Activated CD4-positive, alpha-beta T cell treated with anti-CD3 and anti-CD28 coated beads, Interleukin-2, amount 50 U/mL, for 16 hours (primary cell): ENCODE measurements at regions not wholly inside any gene's neighbourhood (a gene's known extent, or its start where the extent isn't known, plus 50 kb on each side); places are given as distances from the start of the nearest gene placed in this dataset.

ENCODE experiments used
- DNase-seq: peaks from one replicate; pipeline ENCODE4 v3.0.0-alpha.2; 2020

GRCh38 chr5:31048282-31049270 is 144.9 kb upstream of the CDH6 start:
- no peak for DNase-seq

DNA sequence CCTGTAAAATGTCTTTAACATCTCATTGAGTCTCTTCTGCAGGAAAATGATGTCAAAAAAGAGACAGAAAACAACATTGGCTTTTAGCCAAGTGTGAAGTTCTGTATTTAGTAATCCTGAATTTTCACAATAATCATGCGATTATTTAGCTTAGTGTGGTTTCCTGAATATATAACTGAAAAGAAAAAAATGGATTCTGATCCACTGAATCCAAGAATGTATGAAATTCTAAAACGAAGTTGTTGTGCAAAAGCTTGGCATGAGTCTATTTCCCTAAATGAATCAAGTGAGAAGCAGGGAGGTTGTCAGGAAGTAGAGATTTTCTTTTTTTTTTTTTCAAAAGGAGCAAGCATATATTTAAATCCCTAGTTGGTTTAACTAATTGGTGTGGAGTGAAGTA is 145.9 kb upstream of the CDH6 start:
- DNase-seq: no peak

DNA sequence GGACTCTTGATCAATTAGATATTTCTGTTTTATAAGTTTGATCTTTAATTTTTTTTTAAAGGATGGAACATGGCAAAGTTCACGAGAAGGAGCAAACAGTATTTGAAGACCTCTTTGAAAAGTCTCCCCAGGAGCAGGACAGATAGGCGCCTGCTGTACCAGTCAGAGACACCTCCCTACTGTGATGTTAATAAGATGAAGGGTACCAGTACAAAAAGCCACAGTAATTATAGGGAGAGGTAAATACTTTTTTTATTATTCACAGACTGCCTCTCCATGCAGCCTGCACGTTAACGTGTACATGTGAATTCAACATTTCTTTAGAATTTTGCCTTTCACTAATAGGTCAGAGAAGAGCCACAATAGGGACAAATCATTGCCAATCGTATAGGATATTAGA is 146.5 kb upstream of the CDH6 start:
- DNase-seq: no peak

- DNase-seq: no peak
Observed at GRCh38 chr5:31036411-31036810, 157.1 kb upstream of the CDH6 start.

DNA sequence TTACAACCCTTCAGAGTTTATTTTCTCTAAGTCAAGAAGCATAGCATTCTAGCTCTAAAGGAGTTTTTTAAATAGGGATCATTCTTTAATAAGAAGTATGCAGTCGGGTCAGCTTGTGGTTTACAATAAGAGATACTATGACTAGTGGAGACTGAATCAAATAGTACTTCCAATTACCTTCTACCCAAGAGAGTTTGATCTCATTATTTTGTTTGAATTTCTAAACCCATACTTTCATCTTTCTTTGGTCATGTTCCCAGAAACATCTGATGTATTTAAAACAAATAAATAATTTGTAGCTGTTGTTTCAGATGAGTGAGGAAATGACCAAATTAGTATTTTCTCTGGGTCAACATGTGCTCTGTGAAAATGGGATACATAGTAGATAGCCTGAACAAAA is 160.2 kb upstream of the CDH6 start:
- no peak for DNase-seq

GRCh38 chr5:31029925-31030324 is 163.6 kb upstream of the CDH6 start:
- DNase-seq: no peak

- DNase-seq: no peak
Observed at GRCh38 chr5:31027721-31028120, 165.8 kb upstream of the CDH6 start.

- no peak for DNase-seq
Observed at GRCh38 chr5:31023105-31023504, 170.4 kb upstream of the CDH6 start.

GRCh38 chr5:31021181-31021624 is 172.3 kb upstream of the CDH6 start:
- DNase-seq: no peak

- DNase-seq: no peak
Observed at GRCh38 chr5:31008231-31008630, 185.3 kb upstream of the CDH6 start.

GRCh38 chr5:31007672-31008071 is 185.8 kb upstream of the CDH6 start:
- no peak for DNase-seq

DNA sequence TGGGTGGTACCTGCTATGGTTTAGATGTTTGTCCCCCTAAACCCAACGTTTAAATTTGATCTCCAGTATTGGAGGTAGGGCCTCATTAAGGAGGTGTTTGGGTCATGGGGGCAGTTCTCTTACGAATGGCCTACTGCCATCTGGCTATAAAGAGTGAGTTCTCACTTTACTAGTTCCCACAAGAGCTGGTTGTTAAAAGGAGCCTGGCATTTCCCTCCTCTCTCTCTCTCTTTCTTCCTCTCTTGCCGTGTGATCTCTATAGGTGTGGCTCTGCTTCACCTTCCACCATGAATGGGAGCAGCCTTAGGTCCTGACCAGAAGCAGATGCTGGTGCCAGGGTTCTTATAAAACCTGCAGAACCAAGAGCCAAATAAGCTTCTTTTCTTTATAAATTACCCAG is 193.2 kb upstream of the CDH6 start:
- no peak for DNase-seq

DNA sequence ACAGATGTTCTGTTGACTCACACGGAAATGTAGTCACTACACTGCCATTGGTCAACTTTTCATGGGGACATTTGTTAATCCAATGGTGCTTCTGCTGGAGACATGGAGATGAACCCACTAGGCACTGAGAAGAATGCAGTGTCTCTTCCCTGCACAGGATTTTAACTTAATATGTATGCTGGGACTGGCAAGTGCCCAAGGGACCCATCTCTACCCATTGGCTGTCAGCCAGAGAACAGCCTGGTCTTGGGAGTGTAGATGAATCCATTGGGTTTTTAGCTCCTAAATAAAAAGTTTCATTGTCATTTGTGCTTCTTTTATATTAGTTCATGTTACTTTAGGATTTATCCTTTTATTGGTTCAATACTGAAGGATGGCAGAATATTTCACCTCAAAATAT is 195.8 kb upstream of the CDH6 start:
- DNase-seq: no peak

DNA sequence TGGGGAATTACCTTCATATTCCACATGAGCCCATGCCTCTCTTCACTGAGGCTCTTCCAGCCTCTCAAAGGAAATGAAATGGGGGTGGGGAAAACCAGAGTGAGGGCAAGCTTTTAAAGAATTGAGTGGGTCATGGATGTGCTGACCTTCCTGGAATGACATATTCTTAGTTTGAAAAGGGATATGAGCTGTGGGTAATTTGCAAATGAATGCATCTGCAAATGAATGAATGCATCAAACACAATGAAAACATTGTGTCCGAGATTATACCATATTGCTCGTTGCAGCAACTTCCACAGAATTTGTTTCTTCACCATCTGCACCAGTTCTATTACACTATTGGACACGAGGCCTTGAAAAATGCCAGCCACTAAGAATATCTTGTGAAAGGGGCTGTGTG is 198.6 kb upstream of the CDH6 start:
- no peak for DNase-seq

GRCh38 chr5:30994176-30994575 is 199.3 kb upstream of the CDH6 start:
- no peak for DNase-seq

DNA sequence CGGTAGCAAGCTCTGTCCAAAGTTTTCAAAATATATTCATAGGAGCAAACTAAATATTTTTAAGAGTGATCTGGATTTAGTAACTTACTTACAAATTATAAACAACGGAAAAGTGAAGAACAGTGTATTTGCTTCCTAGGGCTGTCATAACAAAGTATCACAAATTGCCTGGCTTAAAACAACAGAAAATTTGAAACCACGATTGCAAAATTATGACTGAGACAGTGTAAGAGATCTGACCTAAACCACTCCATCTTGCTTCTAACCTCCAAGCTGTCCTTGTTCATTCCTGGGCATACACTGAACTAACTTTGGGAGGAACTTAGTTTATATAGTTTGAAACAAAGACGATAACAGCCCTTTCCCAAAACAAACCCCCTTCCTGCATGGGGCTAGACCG is 202.0 kb upstream of the CDH6 start:
- DNase-seq: no peak

- DNase-seq: no peak
Observed at GRCh38 chr5:30981576-30981975, 211.9 kb upstream of the CDH6 start.

- no peak for DNase-seq
Observed at GRCh38 chr5:30968971-30969370, 224.5 kb upstream of the CDH6 start.

DNA sequence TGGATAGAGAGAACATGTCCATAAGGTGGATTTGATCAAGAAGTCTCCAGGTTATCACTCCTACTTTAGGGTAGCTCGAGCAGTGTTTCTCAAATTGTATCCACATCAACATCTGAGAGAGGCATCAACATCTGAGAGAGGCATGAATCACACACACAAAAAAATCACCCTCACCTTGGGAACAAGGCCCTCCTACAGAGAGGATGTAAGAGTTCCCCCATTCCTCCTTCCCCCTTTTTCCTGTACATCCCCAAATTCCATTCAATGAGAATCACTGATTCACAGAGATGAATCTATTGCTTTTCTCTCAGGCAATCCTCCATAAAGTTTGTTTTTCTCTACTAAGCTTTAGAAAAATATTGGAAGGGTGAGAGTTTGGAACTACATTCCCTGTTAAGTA is 233.4 kb upstream of the CDH6 start:
- DNase-seq: no peak

DNA sequence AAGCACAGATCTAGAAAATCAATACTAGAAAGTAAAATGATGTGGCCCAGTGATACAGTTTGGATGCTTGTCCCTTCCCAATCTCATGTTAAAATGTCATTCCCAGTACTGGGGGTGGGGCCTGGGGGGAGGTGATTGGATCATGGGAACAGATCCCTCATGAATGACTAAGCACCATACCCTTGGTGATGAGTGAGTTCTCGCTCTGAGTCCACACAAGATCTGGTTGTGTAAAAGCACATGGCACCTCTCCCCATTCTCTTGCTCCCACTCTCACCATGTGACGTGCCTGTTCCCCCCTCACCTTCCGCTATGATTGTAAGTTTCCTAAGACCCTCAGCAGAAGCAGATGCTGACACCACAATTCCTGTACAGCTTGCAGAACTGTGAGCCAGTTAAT is 234.2 kb upstream of the CDH6 start:
- no peak for DNase-seq

DNA sequence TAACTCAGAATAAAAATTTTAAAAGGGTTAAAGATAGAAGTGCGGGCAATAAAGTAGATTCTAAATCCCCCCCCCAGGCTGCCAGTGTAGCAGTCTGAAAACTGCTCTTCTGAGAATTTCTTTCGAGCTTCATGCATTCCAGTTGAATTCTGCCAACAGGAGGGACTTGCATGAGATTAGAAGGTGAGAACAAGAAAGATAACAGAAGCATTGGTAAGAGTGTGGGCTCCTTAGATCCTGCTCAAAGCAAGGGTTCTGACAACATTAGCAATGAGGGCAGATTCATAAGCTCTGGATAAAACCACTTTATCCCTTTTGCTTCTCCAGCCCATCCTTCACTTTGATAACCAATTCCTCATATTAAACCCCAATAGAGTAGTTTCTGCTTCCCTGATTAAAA is 235.9 kb upstream of the CDH6 start:
- DNase-seq: no peak

GRCh38 chr5:30956251-30956650 is 237.2 kb upstream of the CDH6 start:
- DNase-seq: no peak

GRCh38 chr5:30937070-30937469 is 256.4 kb upstream of the CDH6 start:
- DNase-seq: no peak

GRCh38 chr5:30933599-30933998 is 259.9 kb upstream of the CDH6 start:
- DNase-seq: no peak
